ENCODE measurements at regions not wholly inside any gene's neighbourhood (a gene's known extent, or its start where the extent isn't known, plus 50 kb on each side); places are given as distances from the start of the nearest gene placed in this dataset.

- TF ChIP-seq, protein P1, sequence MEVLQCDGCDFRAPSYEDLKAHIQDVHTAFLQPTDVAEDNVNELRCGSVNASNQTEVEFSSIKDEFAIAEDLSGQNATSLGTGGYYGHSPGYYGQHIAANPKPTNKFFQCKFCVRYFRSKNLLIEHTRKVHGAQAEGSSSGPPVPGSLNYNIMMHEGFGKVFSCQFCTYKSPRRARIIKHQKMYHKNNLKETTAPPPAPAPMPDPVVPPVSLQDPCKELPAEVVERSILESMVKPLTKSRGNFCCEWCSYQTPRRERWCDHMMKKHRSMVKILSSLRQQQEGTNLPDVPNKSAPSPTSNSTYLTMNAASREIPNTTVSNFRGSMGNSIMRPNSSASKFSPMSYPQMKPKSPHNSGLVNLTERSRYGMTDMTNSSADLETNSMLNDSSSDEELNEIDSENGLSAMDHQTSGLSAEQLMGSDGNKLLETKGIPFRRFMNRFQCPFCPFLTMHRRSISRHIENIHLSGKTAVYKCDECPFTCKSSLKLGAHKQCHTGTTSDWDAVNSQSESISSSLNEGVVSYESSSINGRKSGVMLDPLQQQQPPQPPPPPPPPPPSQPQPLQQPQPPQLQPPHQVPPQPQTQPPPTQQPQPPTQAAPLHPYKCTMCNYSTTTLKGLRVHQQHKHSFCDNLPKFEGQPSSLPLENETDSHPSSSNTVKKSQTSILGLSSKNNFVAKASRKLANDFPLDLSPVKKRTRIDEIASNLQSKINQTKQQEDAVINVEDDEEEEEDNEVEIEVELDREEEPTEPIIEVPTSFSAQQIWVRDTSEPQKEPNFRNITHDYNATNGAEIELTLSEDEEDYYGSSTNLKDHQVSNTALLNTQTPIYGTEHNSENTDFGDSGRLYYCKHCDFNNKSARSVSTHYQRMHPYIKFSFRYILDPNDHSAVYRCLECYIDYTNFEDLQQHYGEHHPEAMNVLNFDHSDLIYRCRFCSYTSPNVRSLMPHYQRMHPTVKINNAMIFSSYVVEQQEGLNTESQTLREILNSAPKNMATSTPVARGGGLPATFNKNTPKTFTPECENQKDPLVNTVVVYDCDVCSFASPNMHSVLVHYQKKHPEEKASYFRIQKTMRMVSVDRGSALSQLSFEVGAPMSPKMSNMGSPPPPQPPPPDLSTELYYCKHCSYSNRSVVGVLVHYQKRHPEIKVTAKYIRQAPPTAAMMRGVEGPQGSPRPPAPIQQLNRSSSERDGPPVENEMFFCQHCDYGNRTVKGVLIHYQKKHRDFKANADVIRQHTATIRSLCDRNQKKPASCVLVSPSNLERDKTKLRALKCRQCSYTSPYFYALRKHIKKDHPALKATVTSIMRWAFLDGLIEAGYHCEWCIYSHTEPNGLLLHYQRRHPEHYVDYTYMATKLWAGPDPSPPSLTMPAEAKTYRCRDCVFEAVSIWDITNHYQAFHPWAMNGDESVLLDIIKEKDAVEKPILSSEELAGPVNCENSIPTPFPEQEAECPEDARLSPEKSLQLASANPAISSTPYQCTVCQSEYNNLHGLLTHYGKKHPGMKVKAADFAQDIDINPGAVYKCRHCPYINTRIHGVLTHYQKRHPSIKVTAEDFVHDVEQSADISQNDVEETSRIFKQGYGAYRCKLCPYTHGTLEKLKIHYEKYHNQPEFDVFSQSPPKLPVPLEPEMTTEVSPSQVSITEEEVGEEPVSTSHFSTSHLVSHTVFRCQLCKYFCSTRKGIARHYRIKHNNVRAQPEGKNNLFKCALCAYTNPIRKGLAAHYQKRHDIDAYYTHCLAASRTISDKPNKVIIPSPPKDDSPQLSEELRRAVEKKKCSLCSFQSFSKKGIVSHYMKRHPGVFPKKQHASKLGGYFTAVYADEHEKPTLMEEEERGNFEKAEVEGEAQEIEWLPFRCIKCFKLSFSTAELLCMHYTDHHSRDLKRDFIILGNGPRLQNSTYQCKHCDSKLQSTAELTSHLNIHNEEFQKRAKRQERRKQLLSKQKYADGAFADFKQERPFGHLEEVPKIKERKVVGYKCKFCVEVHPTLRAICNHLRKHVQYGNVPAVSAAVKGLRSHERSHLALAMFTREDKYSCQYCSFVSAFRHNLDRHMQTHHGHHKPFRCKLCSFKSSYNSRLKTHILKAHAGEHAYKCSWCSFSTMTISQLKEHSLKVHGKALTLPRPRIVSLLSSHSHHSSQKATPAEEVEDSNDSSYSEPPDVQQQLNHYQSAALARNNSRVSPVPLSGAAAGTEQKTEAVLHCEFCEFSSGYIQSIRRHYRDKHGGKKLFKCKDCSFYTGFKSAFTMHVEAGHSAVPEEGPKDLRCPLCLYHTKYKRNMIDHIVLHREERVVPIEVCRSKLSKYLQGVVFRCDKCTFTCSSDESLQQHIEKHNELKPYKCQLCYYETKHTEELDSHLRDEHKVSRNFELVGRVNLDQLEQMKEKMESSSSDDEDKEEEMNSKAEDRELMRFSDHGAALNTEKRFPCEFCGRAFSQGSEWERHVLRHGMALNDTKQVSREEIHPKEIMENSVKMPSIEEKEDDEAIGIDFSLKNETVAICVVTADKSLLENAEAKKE (CRISPR knock-in tag; IDR thresholded peaks at IDR 0.05) = no peak
- TF ChIP-seq, protein P2, sequence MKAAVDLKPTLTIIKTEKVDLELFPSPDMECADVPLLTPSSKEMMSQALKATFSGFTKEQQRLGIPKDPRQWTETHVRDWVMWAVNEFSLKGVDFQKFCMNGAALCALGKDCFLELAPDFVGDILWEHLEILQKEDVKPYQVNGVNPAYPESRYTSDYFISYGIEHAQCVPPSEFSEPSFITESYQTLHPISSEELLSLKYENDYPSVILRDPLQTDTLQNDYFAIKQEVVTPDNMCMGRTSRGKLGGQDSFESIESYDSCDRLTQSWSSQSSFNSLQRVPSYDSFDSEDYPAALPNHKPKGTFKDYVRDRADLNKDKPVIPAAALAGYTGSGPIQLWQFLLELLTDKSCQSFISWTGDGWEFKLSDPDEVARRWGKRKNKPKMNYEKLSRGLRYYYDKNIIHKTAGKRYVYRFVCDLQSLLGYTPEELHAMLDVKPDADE (IDR thresholded peaks at IDR 0.05) = no peak
- no peak for TF ChIP-seq POLR2AphosphoS5 (IDR thresholded peaks at IDR 0.05; ENCODE audit: low read depth)
Observed at GRCh38 chr7:68147614-68148238, 1151.1 kb downstream of the TYW1 start (continued).

DNA sequence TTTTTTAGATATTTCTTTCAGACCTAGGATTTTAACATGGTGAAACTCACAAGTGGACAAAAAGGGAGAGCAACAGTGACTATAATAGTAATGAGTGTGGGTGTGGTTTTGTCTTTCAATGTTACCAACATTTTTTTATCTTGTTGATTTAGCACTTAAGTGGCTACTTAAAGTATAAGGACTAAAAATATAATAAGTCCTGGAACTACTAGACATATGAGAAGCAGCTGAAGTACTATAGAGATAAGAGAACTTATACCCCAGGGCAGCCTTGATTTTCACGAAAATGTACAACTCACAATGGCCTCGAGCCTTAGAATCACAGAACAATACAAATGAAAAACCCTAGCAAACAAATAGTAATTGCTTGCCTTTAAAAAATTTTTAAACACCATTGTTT lies 1151.8 kb downstream of the TYW1 start:
- ATAC-seq = no peak
- H3K36me3 Mint-ChIP-seq (ENCODE audit: low read depth) = peaks cover 54% of the 10 kb centered on the region

More for the DNA sequence above, 1151.8 kb downstream of the TYW1 start:
- DNase-seq (ENCODE audit: low spot score) = no peak
- H3K4me3 Mint-ChIP-seq = no peak overlapping the region
- H3K9me2 ChIP-seq (ENCODE audit: insufficient read depth) = no peaks in the 10 kb centered on the region
- no peaks in the 10 kb centered on the region for H4K20me1 ChIP-seq (replicated peaks; ENCODE audit: insufficient read depth)
- H3K27ac Mint-ChIP-seq = no peak overlapping the region
- H3K4me1 ChIP-seq (ENCODE audit: insufficient read depth) = no peaks in the 10 kb centered on the region
- no peak overlapping the region for H3K4me2 ChIP-seq
- peaks cover 98% of the 10 kb centered on the region for H3K9me3 Mint-ChIP-seq
- no peak overlapping the region for H3K4me3 ChIP-seq
- H3K4me1 Mint-ChIP-seq = no peaks in the 10 kb centered on the region
- no peak overlapping the region for H3K27ac ChIP-seq (ENCODE audit: low read depth)
- no peaks in the 10 kb centered on the region for H3K79me2 ChIP-seq (replicated peaks; ENCODE audit: insufficient read depth)
- TF ChIP-seq, protein P2 (IDR thresholded peaks at IDR 0.05) = no peak
- no peaks in the 10 kb centered on the region for H3K36me3 ChIP-seq (ENCODE audit: insufficient read depth)
- H3K27me3 Mint-ChIP-seq (ENCODE audit: insufficient read depth, low read depth, poor library complexity) = peaks cover 4% of the 10 kb centered on the region
- H2AFZ ChIP-seq = no peak overlapping the region
- no peaks in the 10 kb centered on the region for H3F3A ChIP-seq (replicated peaks; ENCODE audit: low read depth)
- no peaks in the 10 kb centered on the region for H3K27me3 ChIP-seq (ENCODE audit: insufficient read depth)
